Effector CD8-positive, alpha-beta T cell (primary cell): ENCODE measurements at regions not wholly inside any gene's neighbourhood (a gene's known extent, or its start where the extent isn't known, plus 50 kb on each side); places are given as distances from the start of the nearest gene placed in this dataset.
A peak's percentile ranks its signal among the peaks of the same experiment; 100 is the strongest.
"Not testable (repeated sequence)": the region's sequence is repeated elsewhere in the genome, so short reads cannot be mapped to it uniquely, and the experiment has no call there.

ENCODE experiments used
- DNase-seq: peaks from one replicate; lab custom pipeline; 2025; lab: John Stamatoyannopoulos, UW

- DNase-seq: no peak
Measured at GRCh38 chr17:77526259-77526711, 385.5 kb downstream of the SEC14L1 start.

GRCh38 chr17:77526728-77527350, 386.1 kb downstream of the SEC14L1 start:
- no peak for DNase-seq

- DNase-seq: no peak
Measured at GRCh38 chr17:77527409-77527808, 386.6 kb downstream of the SEC14L1 start.

GRCh38 chr17:77527836-77528505, 387.2 kb downstream of the SEC14L1 start:
- DNase-seq: no peak

GRCh38 chr17:77528516-77529327, 388.0 kb downstream of the SEC14L1 start:
- no peak for DNase-seq

- DNase-seq: no peak
Measured at GRCh38 chr17:77529328-77529650, 388.5 kb downstream of the SEC14L1 start.

- DNase-seq: no peak
Measured at GRCh38 chr17:77530591-77530990, 389.8 kb downstream of the SEC14L1 start.

GRCh38 chr17:77531002-77531401, 390.2 kb downstream of the SEC14L1 start:
- DNase-seq: no peak

- DNase-seq: no peak
Measured at GRCh38 chr17:77531641-77532040, 390.9 kb downstream of the SEC14L1 start.

GRCh38 chr17:77533697-77534096, 392.9 kb downstream of the SEC14L1 start:
- not testable (repeated sequence) for DNase-seq

GRCh38 chr17:77534137-77534536, 393.4 kb downstream of the SEC14L1 start:
- no peak for DNase-seq

GRCh38 chr17:77535435-77535834, 394.7 kb downstream of the SEC14L1 start:
- DNase-seq: no peak

GRCh38 chr17:77535892-77536291, 395.1 kb downstream of the SEC14L1 start:
- DNase-seq: no peak

- no peak for DNase-seq
Measured at GRCh38 chr17:77537566-77537965, 396.8 kb downstream of the SEC14L1 start.

- no peak for DNase-seq
Measured at GRCh38 chr17:77540531-77540930, 399.8 kb downstream of the SEC14L1 start.

GRCh38 chr17:77540975-77541374, 400.2 kb downstream of the SEC14L1 start:
- DNase-seq: no peak

GRCh38 chr17:77542011-77542410, 401.2 kb downstream of the SEC14L1 start:
- DNase-seq: no peak

- peak; percentile 35 for DNase-seq
Measured at GRCh38 chr17:77542551-77543490, 402.1 kb downstream of the SEC14L1 start.

- no peak for DNase-seq
Measured at GRCh38 chr17:77543801-77544200, 403.0 kb downstream of the SEC14L1 start.

- DNase-seq: no peak
Measured at GRCh38 chr17:77544347-77545110, 403.8 kb downstream of the SEC14L1 start.

GRCh38 chr17:77546772-77547241, 406.0 kb downstream of the SEC14L1 start:
- DNase-seq: no peak
